Astrocyte (in vitro differentiated cells and primary cell): ENCODE measurements at regions not wholly inside any gene's neighbourhood (a gene's known extent, or its start where the extent isn't known, plus 50 kb on each side); places are given as distances from the start of the nearest gene placed in this dataset.

Source experiments
- EZH2 ChIP-seq: IDR thresholded peaks from 2 replicates; pipeline ENCODE4 v1.6.1; 2012; ENCODE audit warnings: mild to moderate bottlenecking, low read length, inconsistent platforms; ENCODE audit not compliant: insufficient read depth
- TF ChIP-seq, protein P1 (sequence below): IDR thresholded peaks from 2 replicates; pipeline ENCODE4 v1.5.1; 2011; ENCODE audit warnings: low read depth, mild to moderate bottlenecking, inconsistent platforms, low read length, moderate library complexity; ENCODE audit not compliant: insufficient read depth

GRCh38 chr3:135348690-135349089 is 553.6 kb downstream of the EPHB1 start:
- TF ChIP-seq EZH2 = no peak
- TF ChIP-seq, protein P1, sequence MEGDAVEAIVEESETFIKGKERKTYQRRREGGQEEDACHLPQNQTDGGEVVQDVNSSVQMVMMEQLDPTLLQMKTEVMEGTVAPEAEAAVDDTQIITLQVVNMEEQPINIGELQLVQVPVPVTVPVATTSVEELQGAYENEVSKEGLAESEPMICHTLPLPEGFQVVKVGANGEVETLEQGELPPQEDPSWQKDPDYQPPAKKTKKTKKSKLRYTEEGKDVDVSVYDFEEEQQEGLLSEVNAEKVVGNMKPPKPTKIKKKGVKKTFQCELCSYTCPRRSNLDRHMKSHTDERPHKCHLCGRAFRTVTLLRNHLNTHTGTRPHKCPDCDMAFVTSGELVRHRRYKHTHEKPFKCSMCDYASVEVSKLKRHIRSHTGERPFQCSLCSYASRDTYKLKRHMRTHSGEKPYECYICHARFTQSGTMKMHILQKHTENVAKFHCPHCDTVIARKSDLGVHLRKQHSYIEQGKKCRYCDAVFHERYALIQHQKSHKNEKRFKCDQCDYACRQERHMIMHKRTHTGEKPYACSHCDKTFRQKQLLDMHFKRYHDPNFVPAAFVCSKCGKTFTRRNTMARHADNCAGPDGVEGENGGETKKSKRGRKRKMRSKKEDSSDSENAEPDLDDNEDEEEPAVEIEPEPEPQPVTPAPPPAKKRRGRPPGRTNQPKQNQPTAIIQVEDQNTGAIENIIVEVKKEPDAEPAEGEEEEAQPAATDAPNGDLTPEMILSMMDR = no peak
